Gastrocnemius medialis (tissue), 4 donors: ENCODE measurements at regions not wholly inside any gene's neighbourhood (a gene's known extent, or its start where the extent isn't known, plus 50 kb on each side); places are given as distances from the start of the nearest gene placed in this dataset.

ENCODE experiments used
- ATAC-seq, 2 donors: fragments of 150-250 bp; one replicate each; pipeline ENCODE4 v1.9.1; 2016
- DNase-seq, 2 donors: peaks; one replicate each; pipeline ENCODE4 v3.0.0-alpha.2; 2019
- H3K27ac ChIP-seq, 4 donors: fragments of 200-600 bp; sonication (generic); 1 replicate in 1 of 4; 2 replicates in 3 of 4; pipeline ENCODE4 v1.5.1; 2016 to 2018; ENCODE audit warnings: mild to moderate bottlenecking in 2 of 4, moderate library complexity in 1 of 4
- H3K27me3 ChIP-seq, 3 donors: fragments of 200-600 bp; sonication (generic) in 2 of 3; 1 replicate in 1 of 3; 2 replicates in 2 of 3; pipeline versions ENCODE4 v1.5.1 to v1.6.0; 2016 to 2019; ENCODE audit warnings: mild to moderate bottlenecking in 1 of 3, moderate library complexity in 1 of 3
- H3K36me3 ChIP-seq, 2 donors: fragments of 200-600 bp; sonication (generic) in 1 of 2; one replicate each; pipeline ENCODE4 v1.5.1; 2017 to 2018
- H3K4me1 ChIP-seq, 2 donors: fragments of 200-600 bp; sonication (generic) in 1 of 2; one replicate each; pipeline ENCODE4 v1.5.1; 2016 to 2017; ENCODE audit warnings: mild to moderate bottlenecking in 2 of 2
- H3K4me3 ChIP-seq, 4 donors: fragments of 200-600 bp; sonication (generic) in 3 of 4; 1 replicate in 1 of 4; 2 replicates in 3 of 4; pipeline ENCODE4 v1.5.1; 2016 to 2019; ENCODE audit warnings: mild to moderate bottlenecking in 2 of 4
- H3K9me3 ChIP-seq, 3 donors: fragments of 200-600 bp; sonication (generic) in 2 of 3; 1 replicate in 1 of 3; 2 replicates in 2 of 3; pipeline ENCODE4 v1.5.1; 2016 to 2019
- POLR2A ChIP-seq, 2 donors: fragments of 450-650 bp; IDR thresholded peaks; one replicate each; pipeline ENCODE4 v1.6.1; 2017; ENCODE audit warnings: antibody characterized with exemption in 2 of 2, mild to moderate bottlenecking in 2 of 2, moderate library complexity in 2 of 2
- in situ Hi-C, 4 donors: fragments of 200-750 bp; cut with MboI; loops; one replicate each; pipeline versions ENCODE4 v1.15.0 to v1.8.0; 2017; ENCODE audit warnings: low sequenced_read_pairs in 4 of 4
- intact Hi-C: fragments of 100-400 bp; cut with DNase I; formaldehyde crosslinking; loops from one replicate; pipeline ENCODE4 v1.15.1; 2023; ENCODE audit warnings: low total_unique reads
- TF ChIP-seq, protein P1 (sequence below), 5 experiments: fragments of 450-650 bp in 3 of 5; fragments of 200-600 bp in 2 of 5; sonication (generic) in 2 of 5; IDR thresholded peaks in 4 of 5; conservative IDR thresholded peaks in 1 of 5; 1 replicate in 4 of 5; 2 replicates in 1 of 5; pipeline ENCODE4 v1.5.1; 2016 to 2019; ENCODE audit warnings: antibody characterized with exemption in 5 of 5, mild to moderate bottlenecking in 3 of 5, moderate library complexity in 3 of 5

DNA sequence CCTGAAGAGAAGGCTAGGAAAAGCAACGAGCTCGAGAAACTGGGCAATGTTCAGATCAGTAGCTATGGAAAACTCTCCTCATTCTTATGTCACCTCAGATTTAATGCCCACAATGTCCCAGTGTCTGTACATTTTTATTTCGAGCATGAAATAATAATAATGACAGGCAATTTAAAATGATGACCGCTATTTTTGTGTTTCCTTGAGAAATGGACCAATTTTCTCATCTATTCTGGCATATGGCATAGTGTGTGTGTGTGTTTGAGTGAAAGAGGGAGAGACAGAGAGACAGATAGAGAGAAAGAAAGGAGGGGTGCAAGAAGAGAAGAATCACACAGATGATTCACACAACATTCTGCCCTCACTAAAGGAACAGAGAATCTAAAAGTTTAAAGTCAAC lies 119.1 kb upstream of the C1orf21 start:
- in situ Hi-C loops: no loop called here
- TF ChIP-seq POLR2A (IDR thresholded peaks at IDR 0.05): no peak

DNA sequence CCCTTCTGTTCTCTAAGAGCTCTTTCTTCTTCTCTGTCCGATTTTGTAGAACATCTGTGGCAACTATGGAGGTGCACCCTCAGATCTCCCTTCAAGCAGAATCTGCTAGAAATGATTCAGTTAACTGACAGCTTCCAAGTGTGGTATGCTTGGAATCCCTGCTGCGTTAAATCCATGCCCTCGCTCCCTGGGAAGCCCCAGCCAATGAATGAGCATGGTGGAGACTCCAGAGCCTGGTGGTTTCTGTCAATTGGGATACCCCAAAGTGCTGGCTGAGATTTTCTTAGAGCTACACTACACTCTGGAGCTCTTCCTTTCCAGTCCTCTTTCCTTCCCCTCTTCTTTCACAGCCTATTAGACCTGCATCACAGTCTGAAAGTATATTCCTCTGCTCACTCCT lies 116.3 kb upstream of the C1orf21 start:
- H3K4me3 ChIP-seq: no peak overlapping the region
- in situ Hi-C loops: no loop called here
- no peaks in the 10 kb centered on the region for H3K9me3 ChIP-seq
- H3K27ac ChIP-seq: no peak overlapping the region
- DNase-seq: no peak
- H3K36me3 ChIP-seq: no peaks in the 10 kb centered on the region
- no peak for TF ChIP-seq POLR2A (IDR thresholded peaks at IDR 0.05)
- TF ChIP-seq, protein P1, sequence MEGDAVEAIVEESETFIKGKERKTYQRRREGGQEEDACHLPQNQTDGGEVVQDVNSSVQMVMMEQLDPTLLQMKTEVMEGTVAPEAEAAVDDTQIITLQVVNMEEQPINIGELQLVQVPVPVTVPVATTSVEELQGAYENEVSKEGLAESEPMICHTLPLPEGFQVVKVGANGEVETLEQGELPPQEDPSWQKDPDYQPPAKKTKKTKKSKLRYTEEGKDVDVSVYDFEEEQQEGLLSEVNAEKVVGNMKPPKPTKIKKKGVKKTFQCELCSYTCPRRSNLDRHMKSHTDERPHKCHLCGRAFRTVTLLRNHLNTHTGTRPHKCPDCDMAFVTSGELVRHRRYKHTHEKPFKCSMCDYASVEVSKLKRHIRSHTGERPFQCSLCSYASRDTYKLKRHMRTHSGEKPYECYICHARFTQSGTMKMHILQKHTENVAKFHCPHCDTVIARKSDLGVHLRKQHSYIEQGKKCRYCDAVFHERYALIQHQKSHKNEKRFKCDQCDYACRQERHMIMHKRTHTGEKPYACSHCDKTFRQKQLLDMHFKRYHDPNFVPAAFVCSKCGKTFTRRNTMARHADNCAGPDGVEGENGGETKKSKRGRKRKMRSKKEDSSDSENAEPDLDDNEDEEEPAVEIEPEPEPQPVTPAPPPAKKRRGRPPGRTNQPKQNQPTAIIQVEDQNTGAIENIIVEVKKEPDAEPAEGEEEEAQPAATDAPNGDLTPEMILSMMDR (IDR thresholded peaks at IDR 0.05 in 4 of 5, conservative IDR thresholded peaks at IDR 0.05 in 1 of 5): no peak
- H3K4me1 ChIP-seq: no peaks in the 10 kb centered on the region
- H3K27me3 ChIP-seq: no peaks in the 10 kb centered on the region
- intact Hi-C loops: no loop called here
- no peak for ATAC-seq

More for the DNA sequence above, 119.1 kb upstream of the C1orf21 start:
- Histone ChIP-seq H3K4me3 (no peak overlapping the region), H3K27me3 (no peaks in the 10 kb centered on the region), H3K9me3 (no peaks in the 10 kb centered on the region), H3K27ac (no peak overlapping the region), H3K36me3 (no peaks in the 10 kb centered on the region), H3K4me1 (no peaks in the 10 kb centered on the region)
- intact Hi-C loops: no loop called here
- ATAC-seq (no peak), DNase-seq (no peak)

DNA sequence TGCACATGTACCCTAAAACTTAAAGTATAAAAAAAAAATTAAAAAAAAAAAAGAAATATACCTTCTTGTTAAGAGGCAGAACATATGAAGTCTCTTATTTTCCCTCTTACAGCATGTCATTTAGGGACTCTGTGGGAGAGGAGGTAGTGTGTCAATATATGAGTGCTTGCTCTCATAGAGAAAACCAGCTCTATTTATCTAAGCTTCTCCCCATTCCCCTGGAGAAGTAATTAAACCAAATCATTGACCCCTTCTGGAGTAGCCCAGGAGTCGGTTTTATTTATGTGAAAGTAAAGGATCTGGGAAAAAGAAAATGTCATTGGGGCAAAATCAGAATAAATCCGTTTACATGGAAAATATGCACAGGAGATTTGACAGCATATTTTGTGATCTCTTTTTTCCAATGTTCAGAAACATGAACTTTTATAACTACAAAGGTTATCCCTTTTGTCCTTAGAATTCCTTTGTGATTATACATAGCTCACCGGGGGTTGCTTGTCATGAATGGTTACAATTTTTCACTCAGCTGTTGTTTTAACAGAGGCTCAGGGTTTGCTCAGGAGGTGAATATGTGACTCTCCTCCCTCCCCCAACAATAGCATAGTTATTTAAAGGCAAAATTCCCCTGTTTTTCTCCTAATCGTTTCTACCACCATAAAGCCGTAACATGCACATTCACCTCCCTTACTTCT lies 114.5 kb upstream of the C1orf21 start:
- Histone ChIP-seq H3K27ac (no peak overlapping the region), H3K27me3 (no peaks in the 10 kb centered on the region), H3K4me1 (no peaks in the 10 kb centered on the region), H3K4me3 (no peak overlapping the region), H3K9me3 (no peaks in the 10 kb centered on the region), H3K36me3 (no peaks in the 10 kb centered on the region)
- no peak for ATAC-seq
- TF ChIP-seq, protein P1 (IDR thresholded peaks at IDR 0.05 in 4 of 5, conservative IDR thresholded peaks at IDR 0.05 in 1 of 5): no peak
- no peak for TF ChIP-seq POLR2A (IDR thresholded peaks at IDR 0.05)
- intact Hi-C loops: no loop called here
- no peak for DNase-seq
- in situ Hi-C loops: no loop called here

DNA sequence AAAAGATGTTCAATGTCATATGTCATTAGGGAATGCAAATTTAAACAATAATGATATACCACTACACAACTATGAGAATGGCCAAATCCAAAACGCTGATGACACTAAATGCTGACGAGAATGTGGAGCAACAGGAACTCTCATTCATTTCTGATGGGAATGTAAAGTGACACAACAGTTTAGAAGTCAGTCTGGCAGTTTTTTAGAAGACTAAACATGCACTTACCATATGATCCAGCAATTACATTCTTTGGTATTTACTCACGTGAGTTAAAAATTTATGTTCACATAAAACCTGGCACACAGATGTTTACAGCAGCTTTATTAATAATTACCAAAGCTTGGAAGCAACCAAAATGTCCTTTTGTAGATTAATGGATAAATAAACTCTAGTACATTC lies 110.4 kb upstream of the C1orf21 start:
- H3K4me3 ChIP-seq: no peak overlapping the region
- H3K4me1 ChIP-seq: no peaks in the 10 kb centered on the region
- DNase-seq (no peak), ATAC-seq (no peak)
- no peak overlapping the region for H3K27ac ChIP-seq
- in situ Hi-C loops: no loop called here
- H3K36me3 ChIP-seq: no peaks in the 10 kb centered on the region
- TF ChIP-seq, protein P1 (IDR thresholded peaks at IDR 0.05 in 4 of 5, conservative IDR thresholded peaks at IDR 0.05 in 1 of 5): no peak
- no peak for TF ChIP-seq POLR2A (IDR thresholded peaks at IDR 0.05)
- H3K9me3 ChIP-seq: no peaks in the 10 kb centered on the region
- H3K27me3 ChIP-seq: no peaks in the 10 kb centered on the region
- intact Hi-C loops: no loop called here

DNA sequence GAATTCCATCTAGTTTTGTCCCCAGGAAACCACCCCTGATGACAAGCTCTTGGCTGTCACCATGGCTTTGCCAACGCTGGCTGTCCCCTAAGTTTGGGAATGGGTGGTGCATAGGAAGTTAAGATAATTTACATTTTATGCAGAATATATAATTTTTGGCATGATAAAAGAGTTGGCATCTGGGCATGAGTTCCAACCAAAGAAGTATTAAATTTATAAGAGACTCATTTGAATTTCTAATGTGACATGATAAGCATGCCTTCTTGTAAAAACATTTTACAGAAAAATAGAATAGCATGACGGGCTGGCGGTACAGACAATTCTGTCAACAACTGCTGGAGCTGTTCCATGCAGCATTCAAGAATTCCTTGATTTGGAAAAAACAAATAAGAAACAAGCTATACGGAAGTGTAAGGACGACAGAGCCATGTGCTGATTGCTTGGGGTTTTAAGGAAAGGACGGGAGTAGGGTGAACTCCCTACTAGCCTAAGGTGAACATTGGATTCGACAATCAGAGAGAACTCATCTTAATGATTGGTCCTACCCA lies 106.8 kb upstream of the C1orf21 start:
- H3K27me3 ChIP-seq: no peaks in the 10 kb centered on the region
- peaks cover 12 to 16% of the 10 kb centered on the region in 2 donors for H3K4me1 ChIP-seq
- no peak overlapping the region for H3K27ac ChIP-seq
- TF ChIP-seq POLR2A (IDR thresholded peaks at IDR 0.05): no peak
- TF ChIP-seq, protein P1 (IDR thresholded peaks at IDR 0.05 in 4 of 5, conservative IDR thresholded peaks at IDR 0.05 in 1 of 5): no peak
- H3K4me3 ChIP-seq: no peak overlapping the region
- DNase-seq (no peak), ATAC-seq (no peak)
- in situ Hi-C loops (no loop called here), intact Hi-C loops (no loop called here)
- no peaks in the 10 kb centered on the region for H3K36me3 ChIP-seq
- H3K9me3 ChIP-seq: no peaks in the 10 kb centered on the region
